Activated naive CD8-positive, alpha-beta T cell (primary cell): ENCODE measurements at regions not wholly inside any gene's neighbourhood (a gene's known extent, or its start where the extent isn't known, plus 50 kb on each side); places are given as distances from the start of the nearest gene placed in this dataset.
"Not testable (repeated sequence)": the region's sequence is repeated elsewhere in the genome, so short reads cannot be mapped to it uniquely, and the experiment has no call there.

Experiments used
- H3K27ac Mint-ChIP-seq: one replicate; pipeline ENCODE4 v1.8.0; 2021; ENCODE audit warnings: mixed read lengths
- H3K27me3 Mint-ChIP-seq: one replicate; pipeline ENCODE4 v1.8.0; 2021; ENCODE audit warnings: mixed read lengths
- H3K36me3 Mint-ChIP-seq: one replicate; pipeline ENCODE4 v1.8.0; 2021; ENCODE audit warnings: mixed read lengths
- H3K4me1 Mint-ChIP-seq: one replicate; pipeline ENCODE4 v1.8.0; 2021; ENCODE audit warnings: low read depth, mixed read lengths
- H3K4me3 Mint-ChIP-seq: one replicate; pipeline ENCODE4 v1.8.0; 2021; ENCODE audit warnings: mild to moderate bottlenecking, mixed read lengths
- H3K9me3 Mint-ChIP-seq: one replicate; pipeline ENCODE4 v1.8.0; 2021; ENCODE audit warnings: low read depth, mixed read lengths

- Mint-ChIP-seq H3K27me3 (peaks cover 3% of the 10 kb centered on the region), H3K36me3 (no peaks in the 10 kb centered on the region), H3K4me1 (no peaks in the 10 kb centered on the region), H3K9me3 (no peaks in the 10 kb centered on the region), H3K27ac (no peak overlapping the region), H3K4me3 (no peak overlapping the region)
Measured at GRCh38 chr17:20775331-20775730, 195.8 kb downstream of the CDRT15L2 start.

DNA sequence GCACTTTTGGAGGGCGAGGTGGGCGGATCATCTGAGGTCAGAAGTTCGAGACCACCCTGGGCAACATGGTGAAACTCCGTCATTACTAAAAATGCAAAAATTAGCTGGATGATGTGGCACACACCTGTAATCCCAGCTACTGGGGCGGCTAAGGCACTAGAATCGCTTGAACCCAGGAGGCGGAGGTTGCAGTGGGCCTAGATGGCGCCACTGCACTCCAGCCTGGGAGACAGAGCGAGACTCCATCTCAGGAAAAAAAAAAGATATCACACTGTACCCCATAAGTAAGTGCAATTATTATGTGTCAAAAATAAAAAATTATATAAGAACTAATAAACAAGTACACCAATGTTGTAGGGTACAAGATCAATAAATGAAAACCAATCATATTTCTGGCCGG is 200.0 kb downstream of the CDRT15L2 start:
- no peaks in the 10 kb centered on the region for H3K4me1 Mint-ChIP-seq
- no peaks in the 10 kb centered on the region for H3K9me3 Mint-ChIP-seq
- no peaks in the 10 kb centered on the region for H3K36me3 Mint-ChIP-seq
- H3K27ac Mint-ChIP-seq: no peak overlapping the region
- H3K27me3 Mint-ChIP-seq: no peaks in the 10 kb centered on the region
- H3K4me3 Mint-ChIP-seq: no peak overlapping the region

GRCh38 chr17:20781260-20781659 is 201.7 kb downstream of the CDRT15L2 start:
- H3K27me3 Mint-ChIP-seq: peaks cover 1% of the 10 kb centered on the region
- no peaks in the 10 kb centered on the region for H3K9me3 Mint-ChIP-seq
- no peak overlapping the region for H3K27ac Mint-ChIP-seq
- no peaks in the 10 kb centered on the region for H3K36me3 Mint-ChIP-seq
- no peak overlapping the region for H3K4me3 Mint-ChIP-seq
- no peaks in the 10 kb centered on the region for H3K4me1 Mint-ChIP-seq

- H3K36me3 Mint-ChIP-seq, H3K27me3 Mint-ChIP-seq, H3K9me3 Mint-ChIP-seq, H3K4me3 Mint-ChIP-seq, H3K27ac Mint-ChIP-seq, H3K4me1 Mint-ChIP-seq: not testable (repeated sequence)
Measured at GRCh38 chr17:20781869-20782268, 202.3 kb downstream of the CDRT15L2 start.

- Mint-ChIP-seq H3K9me3 (no peaks in the 10 kb centered on the region), H3K27me3 (peaks cover 3% of the 10 kb centered on the region), H3K27ac (no peak overlapping the region), H3K4me3 (no peak overlapping the region), H3K36me3 (no peaks in the 10 kb centered on the region), H3K4me1 (no peaks in the 10 kb centered on the region)
Measured at GRCh38 chr17:20783091-20783490, 203.6 kb downstream of the CDRT15L2 start.

- H3K27me3 Mint-ChIP-seq: peaks cover 3% of the 10 kb centered on the region
- H3K9me3 Mint-ChIP-seq: no peaks in the 10 kb centered on the region
- no peak overlapping the region for H3K27ac Mint-ChIP-seq
- H3K4me3 Mint-ChIP-seq: no peak overlapping the region
- no peaks in the 10 kb centered on the region for H3K4me1 Mint-ChIP-seq
- no peaks in the 10 kb centered on the region for H3K36me3 Mint-ChIP-seq
Measured at GRCh38 chr17:20784100-20784665, 204.7 kb downstream of the CDRT15L2 start.

DNA sequence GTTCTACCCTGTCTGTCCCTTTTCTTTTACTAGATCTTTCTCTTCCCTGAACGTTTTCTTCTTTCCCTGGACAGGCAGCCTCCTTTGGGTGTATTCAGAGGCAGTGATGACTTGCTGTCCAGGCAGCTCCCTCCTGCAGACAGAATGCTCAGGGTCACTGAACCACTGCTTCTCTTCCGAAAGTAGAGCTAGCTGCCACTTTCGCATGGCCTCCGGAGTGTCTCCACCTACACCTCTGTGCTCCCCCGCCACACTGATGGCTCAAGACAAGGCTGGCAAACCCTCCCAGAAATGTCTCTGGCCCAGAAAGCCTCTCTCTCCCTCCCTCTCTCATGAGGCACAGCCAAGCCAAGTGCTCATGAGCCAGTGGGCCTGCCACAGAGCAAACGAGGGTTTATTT is 207.8 kb downstream of the CDRT15L2 start:
- peaks cover 5% of the 10 kb centered on the region for H3K27me3 Mint-ChIP-seq
- no peaks in the 10 kb centered on the region for H3K9me3 Mint-ChIP-seq
- no peaks in the 10 kb centered on the region for H3K36me3 Mint-ChIP-seq
- H3K27ac Mint-ChIP-seq: no peak overlapping the region
- no peak overlapping the region for H3K4me3 Mint-ChIP-seq
- no peaks in the 10 kb centered on the region for H3K4me1 Mint-ChIP-seq

GRCh38 chr17:20791626-20792025 is 212.1 kb downstream of the CDRT15L2 start:
- peaks cover 4% of the 10 kb centered on the region for H3K27me3 Mint-ChIP-seq
- no peaks in the 10 kb centered on the region for H3K36me3 Mint-ChIP-seq
- H3K9me3 Mint-ChIP-seq: no peaks in the 10 kb centered on the region
- no peak overlapping the region for H3K27ac Mint-ChIP-seq
- H3K4me1 Mint-ChIP-seq: no peaks in the 10 kb centered on the region
- H3K4me3 Mint-ChIP-seq: no peak overlapping the region

GRCh38 chr17:20794532-20794931 is 215.0 kb downstream of the CDRT15L2 start:
- not testable (repeated sequence) for H3K36me3 Mint-ChIP-seq, H3K27me3 Mint-ChIP-seq, H3K4me3 Mint-ChIP-seq, H3K9me3 Mint-ChIP-seq, H3K27ac Mint-ChIP-seq
- H3K4me1 Mint-ChIP-seq: peaks cover 11% of the 10 kb centered on the region

- peak overlapping the region; percentile 8 for H3K4me3 Mint-ChIP-seq
- peaks cover 11% of the 10 kb centered on the region for H3K4me1 Mint-ChIP-seq
- H3K9me3 Mint-ChIP-seq: no peaks in the 10 kb centered on the region
- H3K27me3 Mint-ChIP-seq: no peaks in the 10 kb centered on the region
- no peaks in the 10 kb centered on the region for H3K36me3 Mint-ChIP-seq
- H3K27ac Mint-ChIP-seq: peak overlapping the region; percentile 58
Measured at GRCh38 chr17:20797292-20797691, 217.8 kb downstream of the CDRT15L2 start.

DNA sequence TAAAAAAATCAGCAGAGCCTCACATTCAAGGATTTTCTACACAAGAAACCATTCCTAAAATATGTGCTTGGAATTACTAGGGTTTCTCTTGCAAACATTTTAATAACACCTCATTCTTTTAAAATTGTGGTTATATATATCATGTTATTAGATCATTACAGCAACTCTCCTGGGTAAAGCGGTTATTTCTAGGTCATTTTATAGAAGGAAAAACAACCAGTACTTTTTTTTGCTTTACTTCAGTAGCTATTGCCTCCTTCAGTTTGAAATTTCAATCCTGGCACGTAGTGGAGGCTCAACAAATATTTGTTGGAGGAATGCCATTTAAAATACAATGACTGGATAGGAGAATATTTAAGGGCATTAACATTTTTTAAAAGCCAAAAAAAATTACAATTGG is 220.6 kb downstream of the CDRT15L2 start:
- Mint-ChIP-seq H3K27ac (no peak overlapping the region), H3K27me3 (no peaks in the 10 kb centered on the region), H3K4me3 (no peak overlapping the region), H3K4me1 (peaks cover 11% of the 10 kb centered on the region), H3K36me3 (no peaks in the 10 kb centered on the region), H3K9me3 (no peaks in the 10 kb centered on the region)

GRCh38 chr17:20805751-20806150 is 226.2 kb downstream of the CDRT15L2 start:
- no peaks in the 10 kb centered on the region for H3K9me3 Mint-ChIP-seq
- H3K27ac Mint-ChIP-seq: no peak overlapping the region

GRCh38 chr17:20807566-20807965 is 228.0 kb downstream of the CDRT15L2 start:
- not testable (repeated sequence) for H3K9me3 Mint-ChIP-seq, H3K36me3 Mint-ChIP-seq, H3K4me1 Mint-ChIP-seq, H3K4me3 Mint-ChIP-seq, H3K27me3 Mint-ChIP-seq, H3K27ac Mint-ChIP-seq

More at GRCh38 chr17:20805751-20806150, 226.2 kb downstream of the CDRT15L2 start:
- no peaks in the 10 kb centered on the region for H3K4me1 Mint-ChIP-seq
- H3K36me3 Mint-ChIP-seq: no peaks in the 10 kb centered on the region
- H3K4me3 Mint-ChIP-seq: no peak overlapping the region
- peaks cover 1% of the 10 kb centered on the region for H3K27me3 Mint-ChIP-seq

- H3K27ac Mint-ChIP-seq, H3K4me3 Mint-ChIP-seq, H3K27me3 Mint-ChIP-seq, H3K4me1 Mint-ChIP-seq, H3K9me3 Mint-ChIP-seq, H3K36me3 Mint-ChIP-seq: not testable (repeated sequence)
Measured at GRCh38 chr17:20815410-20815809, 227.4 kb downstream of the USP22 start.

DNA sequence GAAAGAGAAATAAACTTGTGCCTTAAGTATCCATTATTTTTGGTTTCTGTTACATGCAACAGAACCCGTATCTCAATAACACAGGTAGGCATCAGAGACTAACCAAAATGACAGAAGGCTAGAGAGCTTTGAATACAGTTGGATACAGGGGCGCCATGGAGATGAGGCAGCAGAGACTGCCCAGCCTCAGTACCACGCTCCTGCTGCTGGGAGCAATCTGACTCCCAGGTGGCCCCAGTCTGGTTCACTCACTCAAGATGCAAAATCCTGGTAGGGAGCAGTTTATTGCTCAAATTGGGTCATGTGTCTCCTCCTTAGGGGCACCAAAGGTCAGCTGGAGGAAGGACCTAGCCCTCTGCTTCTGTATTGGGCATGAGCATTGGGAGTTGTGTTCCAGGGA is 218.9 kb downstream of the USP22 start:
- Mint-ChIP-seq H3K9me3 (no peaks in the 10 kb centered on the region), H3K27ac (no peak overlapping the region), H3K4me1 (no peaks in the 10 kb centered on the region), H3K36me3 (peaks cover 2% of the 10 kb centered on the region), H3K27me3 (peaks cover 6% of the 10 kb centered on the region), H3K4me3 (no peak overlapping the region)

- Mint-ChIP-seq H3K9me3 (no peaks in the 10 kb centered on the region), H3K36me3 (peaks cover 1% of the 10 kb centered on the region), H3K4me1 (no peaks in the 10 kb centered on the region), H3K27ac (no peak overlapping the region), H3K27me3 (peaks cover 8% of the 10 kb centered on the region), H3K4me3 (no peak overlapping the region)
Measured at GRCh38 chr17:20825539-20825938, 217.3 kb downstream of the USP22 start.
